RWPE2 (cell line): ENCODE measurements at regions not wholly inside any gene's neighbourhood (a gene's known extent, or its start where the extent isn't known, plus 50 kb on each side); places are given as distances from the start of the nearest gene placed in this dataset.

Source experiments
- ATAC-seq: fragments of 200-7000 bp; cut with Tn5 transposase; 3 replicates; pipeline ENCODE4 v1.9.1; 2021; ENCODE audit warnings: low read depth
- DNase-seq: peaks from one replicate; pipeline ENCODE4 v3.0.0-alpha.2; 2020; ENCODE audit warnings: low spot score
- H3K27ac ChIP-seq: fragments of 450-650 bp; 2 replicates; pipeline ENCODE4 v1.5.1; 2017; ENCODE audit warnings: mild to moderate bottlenecking; ENCODE audit not compliant: poor library complexity, severe bottlenecking
- H3K27me3 ChIP-seq: fragments of 250-450 bp; sonication (Bioruptor Pico); 2 replicates; pipeline ENCODE4 v1.5.1; 2021; ENCODE audit warnings: mild to moderate bottlenecking, moderate library complexity; ENCODE audit not compliant: insufficient read depth, poor library complexity, severe bottlenecking
- H3K36me3 ChIP-seq: fragments of 250-450 bp; sonication (Bioruptor Pico); 2 replicates; pipeline ENCODE4 v1.5.1; 2020; ENCODE audit warnings: low read depth, mild to moderate bottlenecking, moderate library complexity
- H3K4me1 ChIP-seq: fragments of 250-450 bp; sonication (Bioruptor Pico); 2 replicates; pipeline ENCODE4 v1.5.1; 2021; ENCODE audit warnings: mild to moderate bottlenecking, moderate library complexity; ENCODE audit not compliant: insufficient read depth, poor library complexity, severe bottlenecking
- H3K4me3 ChIP-seq: fragments of 250-450 bp; sonication (Bioruptor Pico); 2 replicates; pipeline ENCODE4 v1.5.1; 2021; ENCODE audit warnings: mild to moderate bottlenecking, moderate library complexity; ENCODE audit not compliant: severe bottlenecking
- H3K9me3 ChIP-seq: fragments of 250-450 bp; sonication (Bioruptor Pico); 2 replicates; pipeline ENCODE4 v1.5.1; 2021; ENCODE audit warnings: mild to moderate bottlenecking, moderate library complexity; ENCODE audit not compliant: severe bottlenecking
- TF ChIP-seq, protein P1 (sequence below): fragments of 450-650 bp; IDR thresholded peaks from one replicate; pipeline ENCODE4 v1.5.1; 2017; ENCODE audit warnings: mild to moderate bottlenecking, moderate library complexity; ENCODE audit not compliant: poor library complexity, severe bottlenecking

- H3K27me3 ChIP-seq: no peaks in the 10 kb centered on the region
- H3K36me3 ChIP-seq: no peaks in the 10 kb centered on the region
- DNase-seq (no peak), ATAC-seq (no peak)
- H3K4me1 ChIP-seq: no peaks in the 10 kb centered on the region
- H3K9me3 ChIP-seq: no peaks in the 10 kb centered on the region
- no peak overlapping the region for H3K27ac ChIP-seq
- TF ChIP-seq, protein P1, sequence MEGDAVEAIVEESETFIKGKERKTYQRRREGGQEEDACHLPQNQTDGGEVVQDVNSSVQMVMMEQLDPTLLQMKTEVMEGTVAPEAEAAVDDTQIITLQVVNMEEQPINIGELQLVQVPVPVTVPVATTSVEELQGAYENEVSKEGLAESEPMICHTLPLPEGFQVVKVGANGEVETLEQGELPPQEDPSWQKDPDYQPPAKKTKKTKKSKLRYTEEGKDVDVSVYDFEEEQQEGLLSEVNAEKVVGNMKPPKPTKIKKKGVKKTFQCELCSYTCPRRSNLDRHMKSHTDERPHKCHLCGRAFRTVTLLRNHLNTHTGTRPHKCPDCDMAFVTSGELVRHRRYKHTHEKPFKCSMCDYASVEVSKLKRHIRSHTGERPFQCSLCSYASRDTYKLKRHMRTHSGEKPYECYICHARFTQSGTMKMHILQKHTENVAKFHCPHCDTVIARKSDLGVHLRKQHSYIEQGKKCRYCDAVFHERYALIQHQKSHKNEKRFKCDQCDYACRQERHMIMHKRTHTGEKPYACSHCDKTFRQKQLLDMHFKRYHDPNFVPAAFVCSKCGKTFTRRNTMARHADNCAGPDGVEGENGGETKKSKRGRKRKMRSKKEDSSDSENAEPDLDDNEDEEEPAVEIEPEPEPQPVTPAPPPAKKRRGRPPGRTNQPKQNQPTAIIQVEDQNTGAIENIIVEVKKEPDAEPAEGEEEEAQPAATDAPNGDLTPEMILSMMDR: no peak
- no peak overlapping the region for H3K4me3 ChIP-seq
Measured at GRCh38 chr7:110296321-110296720, 794.6 kb upstream of the LRRN3 start.

GRCh38 chr7:110307776-110308175, 783.2 kb upstream of the LRRN3 start:
- DNase-seq (no peak), ATAC-seq (no peak)
- H3K4me3 ChIP-seq: no peak overlapping the region
- no peaks in the 10 kb centered on the region for H3K27me3 ChIP-seq
- H3K4me1 ChIP-seq: no peaks in the 10 kb centered on the region
- H3K27ac ChIP-seq: no peak overlapping the region
- TF ChIP-seq, protein P1: no peak
- no peaks in the 10 kb centered on the region for H3K36me3 ChIP-seq
- H3K9me3 ChIP-seq: no peaks in the 10 kb centered on the region

DNA sequence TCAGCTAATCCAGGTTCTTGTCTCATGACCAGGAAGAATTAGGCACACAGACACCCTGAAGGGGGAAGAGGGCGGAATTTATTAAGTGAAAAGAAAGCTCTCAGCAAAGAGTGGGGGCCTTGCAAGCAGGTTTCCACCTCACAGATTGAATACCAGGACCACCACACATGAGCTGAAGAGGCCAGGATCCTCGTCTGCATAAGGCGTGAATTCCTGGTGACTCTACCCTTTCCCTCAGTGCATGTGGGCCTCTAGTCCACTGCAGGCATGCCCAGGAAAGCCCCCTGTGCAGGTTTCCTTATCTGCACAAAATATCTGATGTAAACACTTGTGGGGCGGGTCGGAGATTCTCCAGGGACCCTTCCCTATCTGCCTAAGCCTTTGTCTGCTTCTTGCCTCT, 782.1 kb upstream of the LRRN3 start:
- Histone ChIP-seq H3K4me3 (no peak overlapping the region), H3K36me3 (no peaks in the 10 kb centered on the region), H3K27ac (no peak overlapping the region), H3K9me3 (no peaks in the 10 kb centered on the region), H3K4me1 (no peaks in the 10 kb centered on the region), H3K27me3 (no peaks in the 10 kb centered on the region)
- TF ChIP-seq, protein P1: no peak
- DNase-seq (no peak), ATAC-seq (no peak)

- TF ChIP-seq, protein P1: no peak
- ATAC-seq (no peak), DNase-seq (no peak)
- no peaks in the 10 kb centered on the region for H3K4me1 ChIP-seq
- no peaks in the 10 kb centered on the region for H3K9me3 ChIP-seq
- no peaks in the 10 kb centered on the region for H3K36me3 ChIP-seq
- no peak overlapping the region for H3K27ac ChIP-seq
- no peaks in the 10 kb centered on the region for H3K27me3 ChIP-seq
- no peak overlapping the region for H3K4me3 ChIP-seq
Measured at GRCh38 chr7:110309941-110310340, 781.0 kb upstream of the LRRN3 start.

DNA sequence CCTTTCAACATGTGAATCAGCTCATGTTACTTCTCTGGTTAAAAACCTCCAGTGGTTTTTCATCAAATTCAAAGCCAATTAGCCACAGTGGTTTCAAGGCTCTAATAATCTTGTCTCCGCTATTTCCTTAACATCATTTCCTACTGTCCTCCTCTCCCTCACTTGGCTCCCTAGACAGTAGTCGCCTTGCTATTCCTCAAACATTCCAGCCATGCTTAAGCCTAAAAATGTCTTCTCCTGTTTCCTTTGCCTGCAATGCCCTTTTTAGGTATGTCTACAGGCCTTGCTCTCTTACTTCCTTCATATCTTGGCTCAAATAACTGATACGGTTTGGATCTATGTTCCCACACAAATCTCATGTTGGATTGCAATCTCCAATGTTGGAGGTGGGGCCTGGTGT, 779.4 kb upstream of the LRRN3 start:
- Histone ChIP-seq H3K4me1 (no peaks in the 10 kb centered on the region), H3K27me3 (no peaks in the 10 kb centered on the region), H3K4me3 (no peak overlapping the region), H3K9me3 (no peaks in the 10 kb centered on the region), H3K27ac (no peak overlapping the region), H3K36me3 (no peaks in the 10 kb centered on the region)
- no peak for ATAC-seq
- DNase-seq: no peak
- TF ChIP-seq, protein P1: no peak
